ENCODE measurements at regions not wholly inside any gene's neighbourhood (a gene's known extent, or its start where the extent isn't known, plus 50 kb on each side); places are given as distances from the start of the nearest gene placed in this dataset.
"Not testable (repeated sequence)": the region's sequence is repeated elsewhere in the genome, so short reads cannot be mapped to it uniquely, and the experiment has no call there.

GRCh38 chr5:124511791-124512190 is 234.6 kb downstream of the ZNF608 start:
- CTCF ChIA-PET, result no interaction called here
- BruUV-seq (replicated peaks), result no TSS peak
- Mint-ChIP-seq H3K27me3 (ENCODE audit: unreplicated experiment) (no peaks in the 10 kb centered on the region), H3K27ac (ENCODE audit: unreplicated experiment) (no peak overlapping the region), H3K4me3 (ENCODE audit: low read depth, unreplicated experiment) (no peak overlapping the region), H3K9me3 (ENCODE audit: low read depth, unreplicated experiment) (no peaks in the 10 kb centered on the region), H3K4me1 (ENCODE audit: low read depth, unreplicated experiment) (no peaks in the 10 kb centered on the region), H3K36me3 (ENCODE audit: insufficient read depth, unreplicated experiment) (no peaks in the 10 kb centered on the region)
- DNase-seq, result no peak
- TF ChIP-seq CTCF (IDR thresholded peaks at IDR 0.05; ENCODE audit: unreplicated experiment), result no peak
- intact Hi-C loops (cut with micrococcal nuclease; ENCODE audit: unreplicated experiment), result no loop called here

- no peaks in the 10 kb centered on the region for H3K9me3 Mint-ChIP-seq (ENCODE audit: low read depth, unreplicated experiment)
- no peak for TF ChIP-seq CTCF (IDR thresholded peaks at IDR 0.05; ENCODE audit: unreplicated experiment)
- H3K27ac Mint-ChIP-seq (ENCODE audit: unreplicated experiment), result no peak overlapping the region
- intact Hi-C loops (cut with micrococcal nuclease; ENCODE audit: unreplicated experiment), result no loop called here
- H3K36me3 Mint-ChIP-seq (ENCODE audit: insufficient read depth, unreplicated experiment), result no peaks in the 10 kb centered on the region
- no peaks in the 10 kb centered on the region for H3K27me3 Mint-ChIP-seq (ENCODE audit: unreplicated experiment)
- CTCF ChIA-PET, result no interaction called here
- H3K4me3 Mint-ChIP-seq (ENCODE audit: low read depth, unreplicated experiment), result no peak overlapping the region
- no peak for DNase-seq
- H3K4me1 Mint-ChIP-seq (ENCODE audit: low read depth, unreplicated experiment), result no peaks in the 10 kb centered on the region
- no TSS peak for BruUV-seq (replicated peaks)
Observed at GRCh38 chr5:124507688-124508087, 238.8 kb downstream of the ZNF608 start.

- CTCF ChIA-PET, result no interaction called here
- intact Hi-C loops (cut with micrococcal nuclease; ENCODE audit: unreplicated experiment), result no loop called here
Observed at GRCh38 chr5:124504081-124504916, 242.1 kb downstream of the ZNF608 start.

GRCh38 chr5:124502551-124502950 is 243.9 kb downstream of the ZNF608 start:
- TF ChIP-seq CTCF (IDR thresholded peaks at IDR 0.05; ENCODE audit: unreplicated experiment), result no peak
- no peak overlapping the region for H3K27ac Mint-ChIP-seq (ENCODE audit: unreplicated experiment)
- no peaks in the 10 kb centered on the region for H3K9me3 Mint-ChIP-seq (ENCODE audit: low read depth, unreplicated experiment)
- no peak for DNase-seq
- H3K27me3 Mint-ChIP-seq (ENCODE audit: unreplicated experiment), result no peaks in the 10 kb centered on the region
- no peaks in the 10 kb centered on the region for H3K36me3 Mint-ChIP-seq (ENCODE audit: insufficient read depth, unreplicated experiment)
- H3K4me3 Mint-ChIP-seq (ENCODE audit: low read depth, unreplicated experiment), result no peak overlapping the region
- intact Hi-C loops (cut with micrococcal nuclease; ENCODE audit: unreplicated experiment), result no loop called here
- no peaks in the 10 kb centered on the region for H3K4me1 Mint-ChIP-seq (ENCODE audit: low read depth, unreplicated experiment)
- CTCF ChIA-PET, result no interaction called here
- no TSS peak for BruUV-seq (replicated peaks)

More at GRCh38 chr5:124504081-124504916, 242.1 kb downstream of the ZNF608 start:
- no peak for TF ChIP-seq CTCF (IDR thresholded peaks at IDR 0.05; ENCODE audit: unreplicated experiment)
- no peaks in the 10 kb centered on the region for H3K4me1 Mint-ChIP-seq (ENCODE audit: low read depth, unreplicated experiment)
- no TSS peak for BruUV-seq (replicated peaks)
- H3K9me3 Mint-ChIP-seq (ENCODE audit: low read depth, unreplicated experiment), result no peaks in the 10 kb centered on the region
- no peaks in the 10 kb centered on the region for H3K36me3 Mint-ChIP-seq (ENCODE audit: insufficient read depth, unreplicated experiment)
- DNase-seq, result no peak
- no peak overlapping the region for H3K4me3 Mint-ChIP-seq (ENCODE audit: low read depth, unreplicated experiment)
- no peaks in the 10 kb centered on the region for H3K27me3 Mint-ChIP-seq (ENCODE audit: unreplicated experiment)
- H3K27ac Mint-ChIP-seq (ENCODE audit: unreplicated experiment), result no peak overlapping the region

- BruUV-seq (replicated peaks); H3K36me3 Mint-ChIP-seq (ENCODE audit: insufficient read depth, unreplicated experiment); H3K9me3 Mint-ChIP-seq (ENCODE audit: low read depth, unreplicated experiment); H3K4me1 Mint-ChIP-seq (ENCODE audit: low read depth, unreplicated experiment); H3K4me3 Mint-ChIP-seq (ENCODE audit: low read depth, unreplicated experiment); CTCF ChIA-PET; intact Hi-C loops (cut with micrococcal nuclease; ENCODE audit: unreplicated experiment); H3K27ac Mint-ChIP-seq (ENCODE audit: unreplicated experiment); DNase-seq; H3K27me3 Mint-ChIP-seq (ENCODE audit: unreplicated experiment): not testable (repeated sequence)
Observed at GRCh38 chr5:124499818-124500217, 246.6 kb downstream of the ZNF608 start.

- H3K4me3 Mint-ChIP-seq (ENCODE audit: low read depth, unreplicated experiment); intact Hi-C loops (cut with micrococcal nuclease; ENCODE audit: unreplicated experiment); BruUV-seq (replicated peaks); H3K27me3 Mint-ChIP-seq (ENCODE audit: unreplicated experiment); H3K4me1 Mint-ChIP-seq (ENCODE audit: low read depth, unreplicated experiment); H3K9me3 Mint-ChIP-seq (ENCODE audit: low read depth, unreplicated experiment); H3K27ac Mint-ChIP-seq (ENCODE audit: unreplicated experiment); H3K36me3 Mint-ChIP-seq (ENCODE audit: insufficient read depth, unreplicated experiment); CTCF ChIA-PET; DNase-seq: not testable (repeated sequence)
Observed at GRCh38 chr5:124496968-124497367, 249.5 kb downstream of the ZNF608 start.
